ENCODE measurements at regions not wholly inside any gene's neighbourhood (a gene's known extent, or its start where the extent isn't known, plus 50 kb on each side); places are given as distances from the start of the nearest gene placed in this dataset.

DNA sequence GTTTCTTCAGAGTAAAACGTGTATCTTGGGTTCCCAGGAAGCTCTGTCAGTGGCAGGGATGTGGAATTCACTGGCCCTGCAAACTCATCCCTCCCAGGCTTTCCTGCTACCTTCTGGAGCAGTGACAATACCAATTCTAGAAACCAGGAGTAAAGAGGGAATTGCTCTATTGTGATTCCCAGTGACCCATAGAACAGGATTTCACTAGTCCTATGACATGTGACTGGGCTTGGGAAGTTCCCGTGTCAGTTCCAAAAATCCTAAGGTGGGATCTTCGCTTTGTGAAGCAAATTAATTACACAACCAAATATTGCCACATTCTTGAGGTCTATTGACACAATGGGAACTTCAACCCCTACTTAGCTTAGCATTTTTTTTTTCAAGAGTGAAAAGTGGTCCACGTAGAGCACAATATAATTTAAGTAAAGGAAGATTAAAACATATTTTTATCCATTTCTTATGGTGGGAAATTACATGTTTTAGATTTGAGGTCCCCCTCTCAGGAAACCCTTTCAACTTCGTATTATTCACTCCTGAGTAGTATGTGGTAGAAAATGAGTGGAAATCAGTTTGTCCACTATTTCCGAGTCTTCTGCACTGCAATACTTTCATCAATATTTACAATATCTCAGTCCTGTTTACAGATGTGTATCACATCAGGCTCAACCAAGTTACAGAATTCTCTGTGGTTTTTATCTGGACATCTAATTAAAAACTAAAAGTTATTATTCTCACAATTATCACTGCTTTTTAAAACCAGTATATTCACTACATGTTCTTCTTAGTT lies 88.9 kb upstream of the SOX5 start:
- Histone ChIP-seq H3K9ac (ENCODE audit: low read length) (no peak overlapping the region), H4K20me1 (ENCODE audit: control insufficient read depth, insufficient read depth, low read length, poor library complexity, severe bottlenecking) (no peaks in the 10 kb centered on the region), H3K79me2 (ENCODE audit: control insufficient read depth, insufficient read depth, low read length) (no peaks in the 10 kb centered on the region), H3K36me3 (replicated peaks in 1 of 2; ENCODE audit: control extremely low read depth in 1 of 2, control insufficient read depth in 1 of 2, extremely low read depth in 1 of 2, insufficient read depth in 2 of 2, low read length in 1 of 2) (no peaks in the 10 kb centered on the region), H3K27me3 (replicated peaks in 1 of 4; ENCODE audit: control extremely low read depth in 1 of 4, control insufficient read depth in 3 of 4, insufficient read depth in 4 of 4, low read length in 3 of 4) (no peaks in the 10 kb centered on the region), H3K9me3 (ENCODE audit: control extremely low read depth in 1 of 3, control insufficient read depth in 2 of 3, insufficient read depth in 1 of 3, low read length in 2 of 3) (no peaks in the 10 kb centered on the region), H3K27ac (ENCODE audit: low read length in 2 of 2) (no peak overlapping the region), H3K4me1 (ENCODE audit: control insufficient read depth in 2 of 2, insufficient read depth in 2 of 2, low read length in 2 of 2) (no peaks in the 10 kb centered on the region), H3K4me3 (ENCODE audit: control extremely low read depth in 1 of 5, extremely low read depth in 1 of 5, insufficient read depth in 1 of 5, low read depth in 2 of 5, low read length in 4 of 5) (no peak overlapping the region), H2AFZ (ENCODE audit: insufficient read depth, low read depth, low read length, poor library complexity, severe bottlenecking) (no peak overlapping the region), H3K4me2 (replicated peaks; ENCODE audit: low read depth, low read length, poor library complexity, severe bottlenecking) (no peak overlapping the region)
- Mint-ChIP-seq H3K27me3 (no peaks in the 10 kb centered on the region), H3K4me1 (no peaks in the 10 kb centered on the region), H3K9me3 (ENCODE audit: insufficient read depth) (no peaks in the 10 kb centered on the region), H3K4me3 (no peak overlapping the region), H3K27ac (no peak overlapping the region)
- ChIA-PET CTCF (no interaction called here), POLR2A (no interaction called here)
- ATAC-seq (ENCODE audit: low read depth), result no peak
- TF ChIP-seq, protein P1, sequence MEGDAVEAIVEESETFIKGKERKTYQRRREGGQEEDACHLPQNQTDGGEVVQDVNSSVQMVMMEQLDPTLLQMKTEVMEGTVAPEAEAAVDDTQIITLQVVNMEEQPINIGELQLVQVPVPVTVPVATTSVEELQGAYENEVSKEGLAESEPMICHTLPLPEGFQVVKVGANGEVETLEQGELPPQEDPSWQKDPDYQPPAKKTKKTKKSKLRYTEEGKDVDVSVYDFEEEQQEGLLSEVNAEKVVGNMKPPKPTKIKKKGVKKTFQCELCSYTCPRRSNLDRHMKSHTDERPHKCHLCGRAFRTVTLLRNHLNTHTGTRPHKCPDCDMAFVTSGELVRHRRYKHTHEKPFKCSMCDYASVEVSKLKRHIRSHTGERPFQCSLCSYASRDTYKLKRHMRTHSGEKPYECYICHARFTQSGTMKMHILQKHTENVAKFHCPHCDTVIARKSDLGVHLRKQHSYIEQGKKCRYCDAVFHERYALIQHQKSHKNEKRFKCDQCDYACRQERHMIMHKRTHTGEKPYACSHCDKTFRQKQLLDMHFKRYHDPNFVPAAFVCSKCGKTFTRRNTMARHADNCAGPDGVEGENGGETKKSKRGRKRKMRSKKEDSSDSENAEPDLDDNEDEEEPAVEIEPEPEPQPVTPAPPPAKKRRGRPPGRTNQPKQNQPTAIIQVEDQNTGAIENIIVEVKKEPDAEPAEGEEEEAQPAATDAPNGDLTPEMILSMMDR (IDR thresholded peaks at IDR 0.05), result no peak
- no peak for TF ChIP-seq EZH2 (IDR thresholded peaks at IDR 0.05; ENCODE audit: borderline replicate concordance, insufficient read depth, low read depth, low read length, poor library complexity, severe bottlenecking)
- intact Hi-C loops (cut with micrococcal nuclease), result no loop called here
- WGBS (ENCODE audit: insufficient coverage), result 100% methylated on average over 1 of the region's 6 CpGs
- DNase-seq, result no peak

DNA sequence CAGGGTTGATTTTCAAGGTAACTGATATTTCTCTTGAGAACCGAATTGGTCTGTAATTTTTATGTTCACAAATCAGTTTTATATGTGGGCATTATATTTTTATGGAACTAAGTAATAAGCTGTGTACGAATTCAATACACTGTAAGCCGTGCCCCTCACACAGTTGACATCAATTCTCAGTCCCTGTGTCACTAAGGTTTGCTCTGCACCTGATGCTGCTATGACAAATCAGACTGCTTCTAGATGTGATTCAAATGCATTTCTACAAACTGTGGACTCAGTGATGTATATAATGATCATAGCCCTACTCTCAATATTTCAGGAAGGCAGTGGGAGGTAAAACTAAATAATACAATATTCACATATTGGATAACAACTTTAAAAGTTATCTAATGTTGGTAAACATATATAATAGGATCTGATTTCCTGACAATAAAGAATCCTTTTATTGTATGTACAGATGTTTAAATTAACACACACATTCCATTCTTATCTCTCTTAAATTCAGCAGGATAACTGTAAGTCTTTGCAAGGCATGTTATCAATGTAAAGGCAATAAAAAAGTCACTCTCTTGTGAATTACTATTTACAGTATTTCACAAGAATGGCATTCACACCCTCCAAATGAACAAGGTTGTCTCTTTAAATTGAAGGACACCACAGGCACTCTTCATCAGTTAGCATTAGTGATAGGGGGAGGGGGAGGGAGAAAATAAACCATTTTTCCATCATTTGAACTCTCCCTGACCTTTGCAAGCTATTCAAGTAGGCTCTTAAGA lies 87.2 kb upstream of the SOX5 start:
- no peaks in the 10 kb centered on the region for H3K9me3 Mint-ChIP-seq (ENCODE audit: insufficient read depth)
- no peaks in the 10 kb centered on the region for H3K36me3 ChIP-seq (replicated peaks in 1 of 2; ENCODE audit: control extremely low read depth in 1 of 2, control insufficient read depth in 1 of 2, extremely low read depth in 1 of 2, insufficient read depth in 2 of 2, low read length in 1 of 2)
- no peak for DNase-seq
- H3K79me2 ChIP-seq (ENCODE audit: control insufficient read depth, insufficient read depth, low read length), result no peaks in the 10 kb centered on the region
- H3K9me3 ChIP-seq (ENCODE audit: control extremely low read depth in 1 of 3, control insufficient read depth in 2 of 3, insufficient read depth in 1 of 3, low read length in 2 of 3), result no peaks in the 10 kb centered on the region
- intact Hi-C loops (cut with micrococcal nuclease), result no loop called here
- no peaks in the 10 kb centered on the region for H3K4me1 ChIP-seq (ENCODE audit: control insufficient read depth in 2 of 2, insufficient read depth in 2 of 2, low read length in 2 of 2)
- ChIA-PET POLR2A (no interaction called here), CTCF (no interaction called here)
- TF ChIP-seq EZH2 (IDR thresholded peaks at IDR 0.05; ENCODE audit: borderline replicate concordance, insufficient read depth, low read depth, low read length, poor library complexity, severe bottlenecking), result no peak
- TF ChIP-seq, protein P1 (IDR thresholded peaks at IDR 0.05), result no peak
- H3K4me2 ChIP-seq (replicated peaks; ENCODE audit: low read depth, low read length, poor library complexity, severe bottlenecking), result no peak overlapping the region
- no peaks in the 10 kb centered on the region for H3K27me3 ChIP-seq (replicated peaks in 1 of 4; ENCODE audit: control extremely low read depth in 1 of 4, control insufficient read depth in 3 of 4, insufficient read depth in 4 of 4, low read length in 3 of 4)
- no peak overlapping the region for H3K4me3 ChIP-seq (ENCODE audit: control extremely low read depth in 1 of 5, extremely low read depth in 1 of 5, insufficient read depth in 1 of 5, low read depth in 2 of 5, low read length in 4 of 5)
- no peak overlapping the region for H3K27ac Mint-ChIP-seq
- no peak overlapping the region for H2AFZ ChIP-seq (ENCODE audit: insufficient read depth, low read depth, low read length, poor library complexity, severe bottlenecking)
- no peak overlapping the region for H3K9ac ChIP-seq (ENCODE audit: low read length)
- ATAC-seq (ENCODE audit: low read depth), result no peak
- H3K4me3 Mint-ChIP-seq, result no peak overlapping the region
- no peaks in the 10 kb centered on the region for H3K27me3 Mint-ChIP-seq
- no peaks in the 10 kb centered on the region for H3K4me1 Mint-ChIP-seq
- no CpG with 5 or more reads among the region's 3 CpGs for WGBS (ENCODE audit: insufficient coverage)
- no peaks in the 10 kb centered on the region for H4K20me1 ChIP-seq (ENCODE audit: control insufficient read depth, insufficient read depth, low read length, poor library complexity, severe bottlenecking)
- no peak overlapping the region for H3K27ac ChIP-seq (ENCODE audit: low read length in 2 of 2)
